Heart left ventricle (tissue), 13 donors: ENCODE measurements at regions not wholly inside any gene's neighbourhood (a gene's known extent, or its start where the extent isn't known, plus 50 kb on each side); places are given as distances from the start of the nearest gene placed in this dataset.

ENCODE experiments used
- POLR2A ChIP-seq, 2 donors: fragments of 450-650 bp; IDR thresholded peaks; one replicate each; pipeline ENCODE4 v1.6.1; 2017; ENCODE audit warnings: antibody characterized with exemption in 2 of 2, mild to moderate bottlenecking in 2 of 2, moderate library complexity in 2 of 2
- TF ChIP-seq, protein P1 (sequence below), 12 donors: fragments of 200-600 bp; sonication (generic) in 4 of 12; IDR thresholded peaks; one replicate each; pipeline versions ENCODE4 v1.5.0 to v1.8.0; 2018 to 2022; ENCODE audit warnings: antibody characterized with exemption in 12 of 12, mild to moderate bottlenecking in 5 of 12
- donor health status: ischemic (EF 13 %, LVEDD 7.1; RV severe dilation, severe dysfunction).
- donor health status: DM: no; HTN: yes; CAD: no.
- donor health status: DM: no; HTN: no; CAD: no.
- donor health status: ischemic (EF 25% LVEDD 6.9; RV normal size, moderate dysfunction).
- donor health status: ischemic (EF 25% LVEDD 5.7; RV mildly dilated, moderate dysfunction).
- donor health status: ischemic (EF 35%, LVEDD 5.7; RV mildly dilated, moderate dysfunction).
- donor health status: nonischemic (EF 11% LVEDD 7.7; RV severe dilation, severe dysfunction).
- donor health status: DM: yes; HTN: yes; CAD: no.
- donor health status: PGD.
- donor health status: ischemic (EF 29% LVEDD 5.4; RV normal size, mild dysfunction).
- donor health status: nonischemic (EF 23%, LVEDD 6.1; RV moderate dilation, normal function).

DNA sequence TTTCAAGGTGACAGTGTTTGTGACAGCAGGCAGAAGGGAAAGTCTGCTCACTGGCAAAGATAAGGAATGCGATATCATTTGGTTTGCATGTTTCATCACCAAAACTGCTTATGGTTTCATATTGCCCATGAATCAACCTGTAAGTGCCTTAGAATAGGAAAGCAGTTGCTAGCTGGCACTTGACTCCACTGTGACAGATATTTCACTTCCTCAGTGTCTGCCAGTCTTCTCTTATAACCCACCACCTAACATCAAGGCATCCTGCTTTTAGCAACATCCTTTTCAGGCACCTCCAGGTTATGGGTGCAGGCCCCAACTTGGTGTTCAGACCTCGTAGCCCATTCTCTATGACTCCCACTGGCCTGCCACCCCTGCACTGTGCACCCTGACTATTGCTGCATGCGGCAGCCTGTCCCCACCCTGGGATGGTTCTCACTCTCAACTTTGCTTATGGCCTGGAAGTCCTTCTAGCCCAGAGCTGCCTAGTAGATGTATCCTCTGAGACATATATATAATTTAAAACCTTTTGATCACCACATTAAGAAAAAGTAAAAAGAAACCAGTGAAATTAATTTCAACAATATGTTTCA lies 154.4 kb upstream of the RARB start:
- TF ChIP-seq, protein P1, sequence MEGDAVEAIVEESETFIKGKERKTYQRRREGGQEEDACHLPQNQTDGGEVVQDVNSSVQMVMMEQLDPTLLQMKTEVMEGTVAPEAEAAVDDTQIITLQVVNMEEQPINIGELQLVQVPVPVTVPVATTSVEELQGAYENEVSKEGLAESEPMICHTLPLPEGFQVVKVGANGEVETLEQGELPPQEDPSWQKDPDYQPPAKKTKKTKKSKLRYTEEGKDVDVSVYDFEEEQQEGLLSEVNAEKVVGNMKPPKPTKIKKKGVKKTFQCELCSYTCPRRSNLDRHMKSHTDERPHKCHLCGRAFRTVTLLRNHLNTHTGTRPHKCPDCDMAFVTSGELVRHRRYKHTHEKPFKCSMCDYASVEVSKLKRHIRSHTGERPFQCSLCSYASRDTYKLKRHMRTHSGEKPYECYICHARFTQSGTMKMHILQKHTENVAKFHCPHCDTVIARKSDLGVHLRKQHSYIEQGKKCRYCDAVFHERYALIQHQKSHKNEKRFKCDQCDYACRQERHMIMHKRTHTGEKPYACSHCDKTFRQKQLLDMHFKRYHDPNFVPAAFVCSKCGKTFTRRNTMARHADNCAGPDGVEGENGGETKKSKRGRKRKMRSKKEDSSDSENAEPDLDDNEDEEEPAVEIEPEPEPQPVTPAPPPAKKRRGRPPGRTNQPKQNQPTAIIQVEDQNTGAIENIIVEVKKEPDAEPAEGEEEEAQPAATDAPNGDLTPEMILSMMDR (IDR thresholded peaks at IDR 0.05) = no peak
- no peak for TF ChIP-seq POLR2A (IDR thresholded peaks at IDR 0.05)
